ENCODE measurements at regions not wholly inside any gene's neighbourhood (a gene's known extent, or its start where the extent isn't known, plus 50 kb on each side); places are given as distances from the start of the nearest gene placed in this dataset.
"Not testable (repeated sequence)": the region's sequence is repeated elsewhere in the genome, so short reads cannot be mapped to it uniquely, and the experiment has no call there.

DNA sequence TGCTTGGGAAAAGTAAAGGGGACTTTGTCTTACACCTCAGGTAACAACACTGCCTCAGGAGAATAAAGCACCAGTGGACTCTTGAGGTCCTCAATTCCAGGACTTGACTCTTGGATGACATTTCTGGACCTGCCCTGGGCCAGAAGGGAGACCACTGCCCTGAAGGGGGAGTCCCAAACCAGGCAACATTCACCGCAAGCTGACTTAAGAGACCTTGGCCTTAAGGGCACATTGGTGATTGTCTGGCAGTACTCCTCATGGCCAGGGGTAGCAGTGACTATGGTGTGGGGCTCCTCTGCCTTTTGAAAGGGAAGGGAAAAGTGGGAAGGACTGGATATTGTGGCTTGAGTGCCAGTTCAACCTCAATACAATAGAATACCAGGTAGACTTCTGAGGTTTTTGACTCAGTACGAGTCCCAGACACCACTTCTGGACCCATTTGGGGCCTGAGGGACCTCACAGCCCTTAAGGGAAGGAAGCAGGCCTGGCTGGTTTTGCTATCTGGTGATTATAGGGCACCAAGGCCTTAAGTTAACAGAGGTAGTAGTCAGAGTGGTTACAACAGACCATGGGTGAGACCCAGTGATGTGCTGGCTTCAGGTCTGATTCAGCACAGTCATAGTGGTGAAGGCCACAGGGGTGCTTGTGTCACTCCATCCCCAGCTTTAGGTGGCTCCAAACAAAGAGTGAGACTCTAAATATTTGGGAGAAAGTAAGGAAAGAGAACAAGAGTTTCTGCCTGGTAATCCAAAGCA lies 121.2 kb upstream of the TET2 start:
- DNase-seq (ENCODE audit: low read depth, low spot score), result no peak

DNA sequence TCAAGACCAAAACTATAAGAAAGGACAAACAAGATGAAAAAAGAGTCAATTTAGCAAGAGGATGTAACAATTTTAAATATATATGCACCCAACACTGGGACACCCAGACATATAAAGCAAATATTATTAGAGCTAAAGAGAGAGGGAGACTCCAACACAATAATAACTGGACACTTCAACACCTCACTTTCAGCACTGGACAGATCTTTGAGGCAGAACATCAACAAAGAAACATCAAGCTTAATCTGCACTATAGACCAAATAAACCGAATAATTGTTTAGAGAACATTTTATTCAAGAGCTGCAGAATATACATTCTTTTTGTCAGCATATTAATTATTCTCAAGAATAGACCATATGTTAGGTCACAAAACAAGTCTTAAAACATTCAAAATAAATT lies 109.7 kb upstream of the TET2 start:
- DNase-seq (ENCODE audit: low read depth, low spot score), result no peak

GRCh38 chr4:105042451-105042850 lies 104.2 kb upstream of the TET2 start:
- DNase-seq (ENCODE audit: low read depth, low spot score), result no peak

DNA sequence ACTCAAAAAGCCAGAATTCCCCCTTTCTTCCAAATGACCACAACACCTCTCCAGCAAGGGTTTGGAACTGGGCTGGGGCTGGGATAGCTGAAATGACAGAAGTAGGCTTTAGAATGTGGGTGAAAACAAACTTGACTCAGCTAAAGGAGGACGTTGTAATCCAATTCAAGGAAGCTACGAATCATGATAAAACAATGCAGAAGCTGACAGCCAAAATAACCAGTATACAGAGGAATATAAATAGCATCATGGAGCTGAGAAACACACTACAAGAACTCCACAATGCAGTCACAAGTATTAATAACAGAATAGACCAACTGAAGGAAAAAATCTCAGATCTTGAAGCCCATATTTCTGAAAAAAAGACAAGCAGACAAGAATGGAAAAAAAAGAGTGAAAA lies 95.8 kb upstream of the TET2 start:
- no peak for DNase-seq (ENCODE audit: low read depth, low spot score)

DNA sequence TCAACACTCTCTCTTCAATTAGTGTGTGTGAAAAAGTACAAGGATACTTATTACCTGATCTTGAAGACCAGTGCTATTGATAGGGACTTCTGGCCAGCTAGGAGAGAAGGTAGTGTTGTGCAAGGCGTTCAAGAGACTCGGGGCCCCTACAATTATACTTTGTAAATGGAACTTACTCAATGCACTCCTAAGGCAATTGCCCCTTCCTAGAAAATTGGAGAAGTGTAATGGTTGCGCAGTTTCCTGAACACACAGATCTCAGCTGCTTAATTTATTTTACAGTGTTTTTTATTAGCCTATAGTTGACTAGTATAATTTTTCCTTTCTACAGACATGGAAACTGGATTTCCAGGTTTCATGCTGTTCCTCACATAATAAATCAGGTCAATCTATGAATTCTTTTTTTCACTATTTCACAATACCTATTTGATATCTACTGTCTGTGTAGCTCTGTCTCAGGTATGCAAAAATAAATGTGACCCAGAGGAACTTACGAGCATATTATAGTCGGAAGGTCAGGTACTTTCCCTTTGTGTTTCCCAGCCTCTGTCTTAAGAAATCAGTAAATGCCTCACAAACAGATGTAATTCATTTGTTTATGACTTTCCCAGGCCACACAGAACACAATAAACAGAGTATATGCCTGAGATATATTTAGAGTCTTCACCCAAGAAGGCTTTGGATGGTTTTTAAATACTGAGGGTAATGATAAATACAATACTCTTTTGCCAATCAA lies 89.1 kb upstream of the TET2 start:
- no peak for DNase-seq (ENCODE audit: low read depth, low spot score)

GRCh38 chr4:105058177-105058812 lies 88.4 kb upstream of the TET2 start:
- no peak for DNase-seq (ENCODE audit: low read depth, low spot score)

DNA sequence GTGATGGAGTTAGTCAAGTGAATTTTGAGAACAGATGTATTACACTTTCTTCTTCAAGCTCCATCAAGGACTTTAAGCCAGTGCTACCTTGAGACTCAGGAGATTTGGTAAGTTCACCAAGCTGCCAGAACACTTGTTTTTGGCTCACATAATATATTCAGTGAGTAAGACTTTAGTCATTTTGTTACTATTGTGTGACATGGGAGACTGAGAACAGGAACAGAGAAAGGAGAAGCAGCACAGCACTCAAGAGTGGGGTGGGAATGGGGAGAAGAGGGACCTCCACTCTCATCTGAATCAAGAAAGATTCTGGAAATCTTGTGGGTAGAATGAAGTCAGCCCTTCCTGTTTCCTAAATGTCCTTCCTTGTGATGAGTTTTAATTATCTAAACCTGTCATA lies 87.3 kb upstream of the TET2 start:
- no peak for DNase-seq (ENCODE audit: low read depth, low spot score)

GRCh38 chr4:105060628-105061027 lies 86.0 kb upstream of the TET2 start:
- DNase-seq (ENCODE audit: low read depth, low spot score), result no peak

- DNase-seq (ENCODE audit: low read depth, low spot score), result peak; percentile 2
These were observed 85.5 kb upstream of the TET2 start for GRCh38 chr4:105061136-105061696.

GRCh38 chr4:105061731-105062130 lies 84.9 kb upstream of the TET2 start:
- no peak for DNase-seq (ENCODE audit: low read depth, low spot score)

- no peak for DNase-seq (ENCODE audit: low read depth, low spot score)
These were observed 80.3 kb upstream of the TET2 start for GRCh38 chr4:105066401-105066800.

DNA sequence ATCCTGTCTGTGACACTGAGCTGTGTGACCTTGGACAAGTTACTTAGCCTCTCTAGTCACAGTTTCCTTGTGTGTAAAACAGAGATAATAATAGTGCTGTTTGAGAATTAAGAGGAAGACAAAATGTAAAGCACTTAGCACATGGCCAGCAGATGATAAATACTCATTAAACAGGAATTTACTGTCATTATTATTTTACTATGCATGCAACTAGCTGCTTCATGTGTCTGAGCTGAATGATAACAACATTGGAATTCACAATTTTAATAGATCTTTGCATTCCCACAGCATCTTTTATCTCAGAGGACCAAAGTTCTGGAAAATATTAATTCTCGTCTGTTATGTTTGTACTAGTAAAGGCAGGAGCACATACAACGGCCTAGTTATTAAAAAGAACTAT lies 79.2 kb upstream of the TET2 start:
- no peak for DNase-seq (ENCODE audit: low read depth, low spot score)

GRCh38 chr4:105067946-105068345 lies 78.7 kb upstream of the TET2 start:
- DNase-seq (ENCODE audit: low read depth, low spot score), result no peak

GRCh38 chr4:105068516-105068915 lies 78.2 kb upstream of the TET2 start:
- DNase-seq (ENCODE audit: low read depth, low spot score), result no peak

DNA sequence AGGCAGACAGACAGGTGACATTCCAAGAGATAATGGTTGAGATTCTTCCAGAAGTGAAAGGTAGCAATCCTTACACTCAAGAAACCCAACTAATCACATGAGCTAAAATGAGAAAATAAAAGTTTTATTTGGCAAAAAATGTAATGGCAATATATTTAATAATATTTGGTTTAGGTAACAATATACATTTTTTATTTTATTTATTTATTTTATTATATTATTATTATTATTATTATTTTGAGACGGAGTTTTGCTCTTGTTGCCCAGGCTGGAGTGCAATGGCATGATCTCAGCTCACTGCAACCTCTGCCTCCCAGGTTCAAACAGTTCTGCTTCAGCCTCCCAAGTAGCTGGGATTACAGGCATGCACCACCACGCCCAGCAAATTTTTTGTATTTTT lies 74.6 kb upstream of the TET2 start:
- DNase-seq (ENCODE audit: low read depth, low spot score), result not testable (repeated sequence)

GRCh38 chr4:105074097-105074496 lies 72.6 kb upstream of the TET2 start:
- no peak for DNase-seq (ENCODE audit: low read depth, low spot score)

- no peak for DNase-seq (ENCODE audit: low read depth, low spot score)
These were observed 71.6 kb upstream of the TET2 start for GRCh38 chr4:105075045-105075444.

DNA sequence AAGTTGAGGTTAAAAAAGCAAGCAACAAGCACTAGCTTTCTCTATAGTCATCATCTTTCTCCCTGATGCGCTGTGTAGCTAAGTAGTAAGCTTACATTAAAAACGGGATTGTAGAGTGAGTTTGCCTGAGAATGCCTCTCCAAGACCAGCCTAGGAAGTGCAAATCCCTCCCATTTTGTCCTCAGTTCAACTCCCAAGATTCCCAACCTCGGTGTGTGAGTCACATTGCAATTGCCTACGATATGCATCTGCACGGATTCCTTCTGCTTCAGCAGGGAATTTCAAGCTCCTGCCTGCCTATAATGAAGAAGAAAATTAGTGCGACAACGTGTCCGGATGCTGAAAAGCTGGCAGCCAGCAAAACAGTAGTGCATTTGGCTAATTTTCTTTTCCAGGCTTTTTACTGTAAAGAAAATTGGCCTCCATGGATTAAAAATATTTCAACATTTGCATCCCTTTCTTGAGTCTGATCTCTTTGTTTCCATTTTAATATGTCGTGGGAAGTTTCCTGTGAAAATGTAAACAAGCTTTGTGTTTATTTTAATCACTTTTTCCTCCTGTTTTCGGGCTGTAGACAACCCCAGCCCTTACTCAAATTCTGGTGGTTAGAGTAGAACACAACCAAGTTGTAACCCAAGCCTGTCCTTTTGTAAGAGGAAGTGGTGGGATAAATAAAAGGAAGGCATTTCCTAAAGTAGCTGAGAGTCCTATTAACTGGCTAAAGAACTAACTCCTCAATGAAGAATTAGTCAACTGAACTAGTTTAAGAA lies 58.4 kb upstream of the TET2 start:
- no peak for DNase-seq (ENCODE audit: low read depth, low spot score)

GRCh38 chr4:105092356-105092755 lies 54.3 kb upstream of the TET2 start:
- DNase-seq (ENCODE audit: low read depth, low spot score), result no peak

DNA sequence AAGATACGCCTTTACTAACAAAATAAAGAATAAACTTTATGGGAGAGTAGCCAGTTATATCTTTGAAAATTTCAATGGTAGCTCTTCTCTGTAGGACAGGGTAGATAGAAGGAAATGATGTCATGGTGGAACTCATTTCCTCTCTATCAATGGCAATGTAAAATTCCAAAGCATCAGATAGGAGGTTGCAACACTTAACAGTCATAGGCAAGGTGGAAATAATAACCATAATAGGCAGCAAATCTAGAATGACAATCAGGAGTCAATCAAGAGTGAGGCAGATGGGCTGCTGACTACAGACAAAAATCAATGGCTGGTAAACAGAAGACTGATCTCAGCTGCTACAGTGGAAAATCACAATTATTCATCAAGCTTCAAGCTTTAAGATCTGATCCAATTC lies 53.9 kb upstream of the TET2 start:
- DNase-seq (ENCODE audit: low read depth, low spot score), result no peak

DNA sequence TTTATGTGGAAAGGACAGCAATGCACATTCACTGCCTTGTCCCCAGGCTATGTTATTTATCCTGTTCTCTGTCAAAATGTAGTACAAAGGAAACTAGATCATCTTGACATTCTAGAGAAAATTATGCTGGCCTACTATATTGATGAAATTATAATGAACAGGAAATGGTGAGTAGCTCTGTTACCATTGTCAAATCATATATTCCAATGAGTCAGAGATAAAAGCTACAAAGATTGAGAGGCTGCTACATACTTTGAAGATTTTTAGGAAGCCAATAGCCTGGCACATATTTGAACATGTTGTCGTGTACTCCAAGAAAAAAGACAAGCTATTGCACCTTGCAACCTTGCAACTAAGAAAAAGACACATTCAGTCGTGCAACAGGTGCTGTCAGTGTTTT lies 52.7 kb upstream of the TET2 start:
- no peak for DNase-seq (ENCODE audit: low read depth, low spot score)
